WI38 (cell line): ENCODE measurements at regions not wholly inside any gene's neighbourhood (a gene's known extent, or its start where the extent isn't known, plus 50 kb on each side); places are given as distances from the start of the nearest gene placed in this dataset.

Experiments
- H3K4me3 ChIP-seq: 2 replicates; pipeline ENCODE4 v1.5.1; 2011; ENCODE audit warnings: low read depth, mild to moderate bottlenecking, control low read depth, low read length
- CTCF ChIP-seq: IDR thresholded peaks from 2 replicates; pipeline ENCODE4 v1.5.1; 2012; ENCODE audit warnings: low read depth, mild to moderate bottlenecking, control low read depth, low read length

DNA sequence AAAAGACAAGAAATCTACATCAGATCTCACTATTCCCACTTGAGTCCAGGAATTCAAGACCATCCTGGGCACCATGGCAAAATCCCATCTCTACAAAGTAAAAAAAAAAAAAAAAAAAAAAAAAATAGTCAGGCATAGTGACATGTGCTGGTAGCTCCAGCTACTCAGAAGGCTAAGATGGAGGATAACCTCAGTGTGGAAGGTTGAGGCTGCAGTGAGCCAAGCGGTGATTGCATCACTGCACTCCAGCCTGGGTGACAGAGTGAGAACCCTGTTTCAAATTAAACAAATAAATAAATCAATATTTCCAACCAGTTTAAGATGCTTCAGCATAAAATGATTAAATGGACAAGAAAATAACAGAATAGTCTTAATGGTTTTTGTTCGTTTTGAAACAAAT is 197.4 kb downstream of the DSEL start:
- H3K4me3 ChIP-seq: no peak overlapping the region
- no peak for TF ChIP-seq CTCF

- TF ChIP-seq CTCF: no peak
- H3K4me3 ChIP-seq: no peak overlapping the region
Measured at GRCh38 chr18:67318651-67319050, 197.9 kb downstream of the DSEL start.

- TF ChIP-seq CTCF: no peak
Measured at GRCh38 chr18:67310826-67311225, 205.7 kb downstream of the DSEL start.

DNA sequence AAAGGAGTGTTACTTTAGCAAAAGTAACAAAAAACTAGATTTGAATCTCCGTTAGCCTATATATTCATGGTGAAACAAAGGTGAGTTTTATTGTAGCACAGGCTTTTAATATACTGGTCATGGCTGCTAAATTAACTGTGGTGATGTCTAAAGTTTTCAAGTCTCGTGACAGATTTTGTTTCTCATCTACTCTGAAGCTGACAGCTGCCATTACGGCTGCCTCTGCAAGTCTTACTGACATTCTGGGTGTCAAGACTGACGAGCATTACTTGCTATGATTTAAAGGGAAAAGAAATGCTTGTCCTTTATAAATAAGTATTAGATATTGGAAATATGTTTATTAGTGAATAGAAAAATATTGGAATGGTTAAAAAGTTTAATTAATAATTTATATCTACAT is 207.7 kb downstream of the DSEL start:
- H3K4me3 ChIP-seq: no peak overlapping the region
- no peak for TF ChIP-seq CTCF

More at GRCh38 chr18:67310826-67311225, 205.7 kb downstream of the DSEL start:
- no peak overlapping the region for H3K4me3 ChIP-seq

DNA sequence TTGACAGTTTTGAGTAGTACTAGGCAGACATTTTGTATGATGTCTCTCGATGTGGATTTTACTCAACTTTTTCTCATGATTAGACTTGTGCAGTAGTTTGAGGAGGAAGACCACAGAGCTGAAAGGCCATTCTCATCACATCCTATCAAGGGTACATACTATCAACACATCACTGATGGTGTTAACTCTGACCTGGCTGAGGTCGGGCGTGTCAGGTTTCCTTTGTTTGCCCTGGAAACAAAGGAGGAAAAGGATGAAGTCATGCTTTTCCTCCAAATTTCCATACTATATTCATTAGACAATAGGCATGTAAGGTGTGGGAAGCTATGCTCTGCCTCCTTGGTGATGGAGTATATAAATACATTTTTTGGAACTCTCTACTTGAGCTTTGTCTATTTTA is 211.1 kb downstream of the DSEL start:
- no peak for TF ChIP-seq CTCF

DNA sequence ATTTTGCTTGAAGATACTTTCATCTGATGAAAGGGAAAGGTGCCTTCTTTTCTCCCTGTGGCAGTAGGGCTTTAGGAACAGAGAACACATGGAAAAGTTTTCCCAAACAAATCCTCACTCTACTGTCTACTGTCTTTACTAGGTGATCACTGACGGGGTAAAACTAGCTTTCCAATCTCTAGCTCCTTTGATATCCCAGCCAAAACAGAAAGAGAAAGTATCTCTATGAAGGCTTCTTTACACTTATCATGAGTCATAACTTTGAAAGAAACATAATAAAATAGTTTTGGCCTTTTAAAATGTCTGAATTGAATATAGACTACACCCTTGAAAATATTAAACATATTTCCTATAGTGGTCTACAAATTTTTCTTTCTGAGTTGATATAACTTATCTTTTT is 214.5 kb downstream of the DSEL start:
- TF ChIP-seq CTCF: no peak
- peak overlapping the region; percentile 26; the same call in 1 of the 2 replicates for H3K4me3 ChIP-seq

More for the DNA sequence above, 211.1 kb downstream of the DSEL start:
- no peak overlapping the region for H3K4me3 ChIP-seq

DNA sequence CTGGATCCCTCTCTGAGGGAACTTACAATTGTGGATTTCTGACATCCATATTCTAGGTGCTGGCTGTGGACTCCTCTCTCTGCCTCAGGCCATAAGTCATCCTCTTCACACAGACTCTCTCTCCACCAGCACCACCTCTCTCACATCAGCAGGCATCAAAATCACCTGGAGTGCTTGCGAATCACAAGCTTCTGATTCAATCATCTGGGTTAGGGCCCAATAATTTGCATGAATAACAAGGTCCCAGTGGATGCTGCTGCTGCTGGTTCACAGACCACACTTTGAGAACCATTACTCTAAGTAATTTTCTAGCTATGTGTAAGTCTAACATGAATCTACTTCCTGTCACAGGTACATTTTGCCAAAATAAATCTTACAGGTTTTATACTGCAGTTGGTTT is 214.9 kb downstream of the DSEL start:
- TF ChIP-seq CTCF: no peak
- H3K4me3 ChIP-seq: peak overlapping the region; percentile 26; the same call in 1 of the 2 replicates
